IPS-NIHi11 (cell line): ENCODE measurements at regions not wholly inside any gene's neighbourhood (a gene's known extent, or its start where the extent isn't known, plus 50 kb on each side); places are given as distances from the start of the nearest gene placed in this dataset.

Experiments used
- DNase-seq: peaks from one replicate; pipeline ENCODE4 v3.0.0; 2012; ENCODE audit warnings: mixed read lengths, low spot score

GRCh38 chr4:126935801-126936200 is 697.0 kb upstream of the INTU start:
- no peak for DNase-seq

GRCh38 chr4:126937342-126937741 is 695.4 kb upstream of the INTU start:
- DNase-seq, result no peak

- no peak for DNase-seq
Measured at GRCh38 chr4:126937846-126938422, 694.8 kb upstream of the INTU start.

GRCh38 chr4:126939401-126939800 is 693.4 kb upstream of the INTU start:
- DNase-seq, result no peak

- DNase-seq, result no peak
Measured at GRCh38 chr4:126947536-126947935, 685.2 kb upstream of the INTU start.

GRCh38 chr4:126954537-126955291 is 678.0 kb upstream of the INTU start:
- DNase-seq, result no peak

GRCh38 chr4:126955292-126956183 is 677.2 kb upstream of the INTU start:
- peak; percentile 9 for DNase-seq

- no peak for DNase-seq
Measured at GRCh38 chr4:126956184-126956897, 676.4 kb upstream of the INTU start.

- no peak for DNase-seq
Measured at GRCh38 chr4:126957556-126957955, 675.2 kb upstream of the INTU start.

- no peak for DNase-seq
Measured at GRCh38 chr4:126957987-126958386, 674.8 kb upstream of the INTU start.

- DNase-seq, result no peak
Measured at GRCh38 chr4:126958482-126958881, 674.3 kb upstream of the INTU start.

GRCh38 chr4:126959056-126959745 is 673.6 kb upstream of the INTU start:
- DNase-seq, result no peak

- no peak for DNase-seq
Measured at GRCh38 chr4:126960760-126961159, 672.0 kb upstream of the INTU start.

- DNase-seq, result no peak
Measured at GRCh38 chr4:126961661-126962060, 671.1 kb upstream of the INTU start.

GRCh38 chr4:126965877-126966276 is 666.9 kb upstream of the INTU start:
- no peak for DNase-seq

GRCh38 chr4:126969360-126970235 is 663.2 kb upstream of the INTU start:
- DNase-seq, result no peak

- DNase-seq, result no peak
Measured at GRCh38 chr4:126973201-126973600, 659.6 kb upstream of the INTU start.

GRCh38 chr4:126976850-126977632 is 655.7 kb upstream of the INTU start:
- peak; percentile 11 for DNase-seq

- no peak for DNase-seq
Measured at GRCh38 chr4:126986005-126986404, 646.8 kb upstream of the INTU start.

GRCh38 chr4:126986828-126987227 is 645.9 kb upstream of the INTU start:
- peak; percentile 7 for DNase-seq
